WTC11 (cell line): ENCODE measurements at regions not wholly inside any gene's neighbourhood (a gene's known extent, or its start where the extent isn't known, plus 50 kb on each side); places are given as distances from the start of the nearest gene placed in this dataset.

Experiments
- ATAC-seq: fragments of 200-7000 bp; cut with Tn5 transposase; 2 replicates; pipeline ENCODE4 v1.10.0; 2021; ENCODE audit warnings: mild to moderate bottlenecking, moderate library complexity
- CTCF ChIA-PET: fragments of 300-600 bp; sonication (Branson Sonifier 250); formaldehyde crosslinking; loops from one replicate; lab custom pipeline; 2021; ENCODE audit warnings: antibody characterized with exemption; lab: Charles Lee
- POLR2A ChIA-PET: fragments of 350-600 bp; sonication (Branson Sonifier 250); formaldehyde crosslinking; loops from one replicate; lab custom pipeline; 2021; ENCODE audit warnings: antibody characterized with exemption; lab: Charles Lee
- DNase-seq: peaks from one replicate; pipeline ENCODE4 v3.0.0; 2021; ENCODE audit warnings: low spot score
- H3K27ac Mint-ChIP-seq: 2 replicates; pipeline ENCODE4 v1.8.0; 2021; ENCODE audit warnings: mixed read lengths
- H3K27me3 Mint-ChIP-seq: 2 replicates; pipeline ENCODE4 v1.8.0; 2021; ENCODE audit warnings: low read depth, mild to moderate bottlenecking, moderate library complexity, mixed read lengths
- H3K36me3 Mint-ChIP-seq: 2 replicates; pipeline ENCODE4 v1.8.0; 2021; ENCODE audit warnings: mixed read lengths
- H3K4me1 Mint-ChIP-seq: 2 replicates; pipeline ENCODE4 v1.8.0; 2022; ENCODE audit warnings: mixed read lengths
- H3K4me3 Mint-ChIP-seq: 2 replicates; pipeline ENCODE4 v1.8.0; 2021; ENCODE audit warnings: mild to moderate bottlenecking, moderate library complexity, mixed read lengths
- H3K9me3 Mint-ChIP-seq: 2 replicates; pipeline ENCODE4 v1.8.0; 2021; ENCODE audit warnings: mixed read lengths
- AFF4 ChIP-seq: sonication (generic); formaldehyde crosslinking; IDR thresholded peaks from 2 replicates; pipeline ENCODE4 v1.8.1; 2023; ENCODE audit warnings: mild to moderate bottlenecking, missing genetic modification reagents, borderline replicate concordance
- ATF3 ChIP-seq: sonication (generic); formaldehyde crosslinking; conservative IDR thresholded peaks from 2 replicates; pipeline ENCODE4 v1.8.1; 2022; ENCODE audit warnings: mild to moderate bottlenecking, missing genetic modification reagents
- CREM ChIP-seq: sonication (generic); formaldehyde crosslinking; IDR thresholded peaks from 2 replicates; pipeline ENCODE4 v1.8.1; 2022; ENCODE audit warnings: mild to moderate bottlenecking, missing genetic modification reagents, moderate library complexity
- CTCF ChIP-seq: fragments of 200-600 bp; IDR thresholded peaks from 2 replicates; pipeline ENCODE4 v1.8.0; 2022; ENCODE audit warnings: antibody characterized with exemption
- ETV6 ChIP-seq: sonication (generic); formaldehyde crosslinking; IDR thresholded peaks from 2 replicates; pipeline ENCODE4 v1.8.1; 2022; ENCODE audit warnings: mild to moderate bottlenecking, missing genetic modification reagents
- GABPB1 ChIP-seq: sonication (generic); formaldehyde crosslinking; IDR thresholded peaks from 2 replicates; pipeline ENCODE4 v1.8.1; 2023; ENCODE audit warnings: mild to moderate bottlenecking, missing genetic modification reagents
- GTF2I ChIP-seq: fragments of 250-450 bp; sonication (Bioruptor Pico); conservative IDR thresholded peaks from 2 replicates; pipeline ENCODE4 v1.4.0; 2021; ENCODE audit warnings: mild to moderate bottlenecking
- IRF1 ChIP-seq: sonication (generic); formaldehyde crosslinking; IDR thresholded peaks from 2 replicates; pipeline ENCODE4 v1.8.0; 2023; ENCODE audit warnings: missing genetic modification reagents
- NFYB ChIP-seq: sonication (generic); formaldehyde crosslinking; conservative IDR thresholded peaks from 2 replicates; pipeline ENCODE4 v1.8.0; 2022; ENCODE audit warnings: low read depth, missing genetic modification reagents
- PRDM15 ChIP-seq: sonication (generic); formaldehyde crosslinking; IDR thresholded peaks from 2 replicates; pipeline ENCODE4 v1.8.0; 2022; ENCODE audit warnings: missing genetic modification reagents
- RELA ChIP-seq: sonication (generic); formaldehyde crosslinking; IDR thresholded peaks from 2 replicates; pipeline ENCODE4 v1.8.1; 2022; ENCODE audit warnings: missing genetic modification reagents, mild to moderate bottlenecking, borderline replicate concordance
- ZBTB21 ChIP-seq: sonication (generic); formaldehyde crosslinking; IDR thresholded peaks from 2 replicates; pipeline ENCODE4 v1.8.1; 2023; ENCODE audit warnings: mild to moderate bottlenecking, missing genetic modification reagents, borderline replicate concordance
- ZSCAN18 ChIP-seq: fragments of 250-450 bp; sonication (Bioruptor Pico); IDR thresholded peaks from 2 replicates; pipeline ENCODE4 v2.1.2; 2022; ENCODE audit warnings: mild to moderate bottlenecking, moderate library complexity
- TF ChIP-seq, protein P1 (sequence below): sonication (generic); formaldehyde crosslinking; IDR thresholded peaks from 2 replicates; pipeline ENCODE4 v1.8.0; 2022; ENCODE audit warnings: mild to moderate bottlenecking, missing genetic modification reagents
- TF ChIP-seq, protein P2 (sequence below): sonication (generic); formaldehyde crosslinking; IDR thresholded peaks from 2 replicates; pipeline ENCODE4 v1.8.1; 2022; ENCODE audit warnings: low read depth, missing genetic modification reagents, borderline replicate concordance
- TF ChIP-seq, protein P3 (sequence below): sonication (generic); formaldehyde crosslinking; IDR thresholded peaks from 2 replicates; pipeline ENCODE4 v1.8.0; 2022; ENCODE audit warnings: mild to moderate bottlenecking, missing genetic modification reagents

DNA sequence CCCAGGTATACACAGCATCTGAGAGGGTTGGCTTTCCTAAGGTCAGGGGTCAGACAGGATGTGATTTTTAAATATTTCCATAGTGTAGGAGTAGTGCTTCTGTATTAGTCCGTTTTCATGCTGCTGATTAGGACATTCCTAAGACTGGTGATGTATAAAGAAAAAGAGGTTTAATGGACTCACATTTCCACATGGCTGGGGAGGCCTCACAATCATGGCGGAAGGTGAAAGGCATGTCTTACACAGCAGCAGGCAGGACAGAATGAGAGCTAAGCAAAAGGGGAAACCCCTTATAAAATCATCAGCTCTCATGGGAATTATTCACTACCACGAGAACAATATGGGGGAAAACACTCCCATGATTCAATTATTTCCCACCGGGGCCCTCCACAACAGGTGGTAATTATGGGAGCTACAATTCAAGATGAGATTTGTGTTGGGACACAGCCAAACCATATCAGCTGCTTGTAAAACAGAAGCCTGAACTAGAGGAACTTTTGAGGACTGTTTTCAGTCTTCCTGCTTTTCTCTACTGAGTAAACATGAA lies 91.0 kb upstream of the MEI4 start:
- peaks cover 8% of the 10 kb centered on the region; the same call in 1 of the 2 replicates for H3K9me3 Mint-ChIP-seq
- H3K36me3 Mint-ChIP-seq, result no peaks in the 10 kb centered on the region
- ATAC-seq, result no peak
- H3K27ac Mint-ChIP-seq, result no peak overlapping the region
- POLR2A ChIA-PET, result no interaction called here
- no peak overlapping the region for H3K4me3 Mint-ChIP-seq
- no peak for DNase-seq
- H3K4me1 Mint-ChIP-seq, result peaks cover 9% of the 10 kb centered on the region
- TF ChIP-seq ZBTB21 (CRISPR knock-in tag) (no peak), AFF4 (no peak), RELA (no peak), ZSCAN18 (CRISPR knock-in tag) (no peak), PRDM15 (no peak), ETV6 (CRISPR knock-in tag) (no peak), CTCF (no peak), GABPB1 (no peak), GTF2I (CRISPR knock-in tag) (no peak), IRF1 (CRISPR knock-in tag) (no peak), CREM (CRISPR knock-in tag) (no peak), ATF3 (CRISPR knock-in tag) (no peak), NFYB (no peak)
- TF ChIP-seq, protein P1, sequence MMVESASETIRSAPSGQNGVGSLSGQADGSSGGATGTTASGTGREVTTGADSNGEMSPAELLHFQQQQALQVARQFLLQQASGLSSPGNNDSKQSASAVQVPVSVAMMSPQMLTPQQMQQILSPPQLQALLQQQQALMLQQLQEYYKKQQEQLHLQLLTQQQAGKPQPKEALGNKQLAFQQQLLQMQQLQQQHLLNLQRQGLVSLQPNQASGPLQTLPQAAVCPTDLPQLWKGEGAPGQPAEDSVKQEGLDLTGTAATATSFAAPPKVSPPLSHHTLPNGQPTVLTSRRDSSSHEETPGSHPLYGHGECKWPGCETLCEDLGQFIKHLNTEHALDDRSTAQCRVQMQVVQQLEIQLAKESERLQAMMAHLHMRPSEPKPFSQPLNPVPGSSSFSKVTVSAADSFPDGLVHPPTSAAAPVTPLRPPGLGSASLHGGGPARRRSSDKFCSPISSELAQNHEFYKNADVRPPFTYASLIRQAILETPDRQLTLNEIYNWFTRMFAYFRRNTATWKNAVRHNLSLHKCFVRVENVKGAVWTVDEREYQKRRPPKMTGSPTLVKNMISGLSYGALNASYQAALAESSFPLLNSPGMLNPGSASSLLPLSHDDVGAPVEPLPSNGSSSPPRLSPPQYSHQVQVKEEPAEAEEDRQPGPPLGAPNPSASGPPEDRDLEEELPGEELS (CRISPR knock-in tag), result no peak
- TF ChIP-seq, protein P2, sequence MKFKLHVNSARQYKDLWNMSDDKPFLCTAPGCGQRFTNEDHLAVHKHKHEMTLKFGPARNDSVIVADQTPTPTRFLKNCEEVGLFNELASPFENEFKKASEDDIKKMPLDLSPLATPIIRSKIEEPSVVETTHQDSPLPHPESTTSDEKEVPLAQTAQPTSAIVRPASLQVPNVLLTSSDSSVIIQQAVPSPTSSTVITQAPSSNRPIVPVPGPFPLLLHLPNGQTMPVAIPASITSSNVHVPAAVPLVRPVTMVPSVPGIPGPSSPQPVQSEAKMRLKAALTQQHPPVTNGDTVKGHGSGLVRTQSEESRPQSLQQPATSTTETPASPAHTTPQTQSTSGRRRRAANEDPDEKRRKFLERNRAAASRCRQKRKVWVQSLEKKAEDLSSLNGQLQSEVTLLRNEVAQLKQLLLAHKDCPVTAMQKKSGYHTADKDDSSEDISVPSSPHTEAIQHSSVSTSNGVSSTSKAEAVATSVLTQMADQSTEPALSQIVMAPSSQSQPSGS, result no peak
- TF ChIP-seq, protein P3, sequence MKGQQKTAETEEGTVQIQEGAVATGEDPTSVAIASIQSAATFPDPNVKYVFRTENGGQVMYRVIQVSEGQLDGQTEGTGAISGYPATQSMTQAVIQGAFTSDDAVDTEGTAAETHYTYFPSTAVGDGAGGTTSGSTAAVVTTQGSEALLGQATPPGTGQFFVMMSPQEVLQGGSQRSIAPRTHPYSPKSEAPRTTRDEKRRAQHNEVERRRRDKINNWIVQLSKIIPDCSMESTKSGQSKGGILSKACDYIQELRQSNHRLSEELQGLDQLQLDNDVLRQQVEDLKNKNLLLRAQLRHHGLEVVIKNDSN (CRISPR knock-in tag), result no peak
- TF ChIP-seq, all 79 proteins: peak for 0
- CTCF ChIA-PET, result interaction anchor here (0.9 to 1.4 kb wide), 2 partner anchors 58 to 88 kb away, joined by 3 read pairs; no protein-coding TSS in a partner anchor
- H3K27me3 Mint-ChIP-seq, result peaks cover 4% of the 10 kb centered on the region; the same call in 1 of the 2 replicates
